ENCODE measurements at regions not wholly inside any gene's neighbourhood (a gene's known extent, or its start where the extent isn't known, plus 50 kb on each side); places are given as distances from the start of the nearest gene placed in this dataset.

DNA sequence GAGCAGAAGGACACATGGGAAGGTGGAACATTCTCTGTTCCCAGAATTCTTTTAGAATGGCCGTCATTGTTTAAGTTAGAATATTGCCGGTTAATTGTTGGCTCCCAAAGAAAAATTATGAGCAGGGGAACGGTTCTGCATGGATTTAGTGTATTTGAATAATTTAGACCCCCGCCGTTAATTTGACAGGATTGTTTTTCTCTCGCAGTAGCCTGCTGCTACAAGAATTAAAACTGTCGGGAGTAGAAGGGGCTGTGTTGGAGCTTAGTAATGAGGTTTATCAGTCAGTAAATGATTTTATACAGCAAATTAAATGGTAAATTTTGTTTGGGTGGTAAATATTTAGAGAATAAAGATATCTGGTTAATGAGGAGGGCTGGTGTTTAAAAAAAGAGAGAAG lies 431.2 kb upstream of the DYNLRB2 start:
- H3K27ac Mint-ChIP-seq (ENCODE audit: low read depth, unreplicated experiment) = no peak overlapping the region

GRCh38 chr16:80107900-80108299 lies 432.9 kb upstream of the DYNLRB2 start:
- no peak overlapping the region for H3K27ac Mint-ChIP-seq (ENCODE audit: low read depth, unreplicated experiment)
- ChIA-PET CTCF (no interaction called here), POLR2A (no interaction called here)
- intact Hi-C loops (cut with micrococcal nuclease) = no loop called here
- TF ChIP-seq, protein P1, sequence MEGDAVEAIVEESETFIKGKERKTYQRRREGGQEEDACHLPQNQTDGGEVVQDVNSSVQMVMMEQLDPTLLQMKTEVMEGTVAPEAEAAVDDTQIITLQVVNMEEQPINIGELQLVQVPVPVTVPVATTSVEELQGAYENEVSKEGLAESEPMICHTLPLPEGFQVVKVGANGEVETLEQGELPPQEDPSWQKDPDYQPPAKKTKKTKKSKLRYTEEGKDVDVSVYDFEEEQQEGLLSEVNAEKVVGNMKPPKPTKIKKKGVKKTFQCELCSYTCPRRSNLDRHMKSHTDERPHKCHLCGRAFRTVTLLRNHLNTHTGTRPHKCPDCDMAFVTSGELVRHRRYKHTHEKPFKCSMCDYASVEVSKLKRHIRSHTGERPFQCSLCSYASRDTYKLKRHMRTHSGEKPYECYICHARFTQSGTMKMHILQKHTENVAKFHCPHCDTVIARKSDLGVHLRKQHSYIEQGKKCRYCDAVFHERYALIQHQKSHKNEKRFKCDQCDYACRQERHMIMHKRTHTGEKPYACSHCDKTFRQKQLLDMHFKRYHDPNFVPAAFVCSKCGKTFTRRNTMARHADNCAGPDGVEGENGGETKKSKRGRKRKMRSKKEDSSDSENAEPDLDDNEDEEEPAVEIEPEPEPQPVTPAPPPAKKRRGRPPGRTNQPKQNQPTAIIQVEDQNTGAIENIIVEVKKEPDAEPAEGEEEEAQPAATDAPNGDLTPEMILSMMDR (IDR thresholded peaks at IDR 0.05; ENCODE audit: unreplicated experiment) = no peak
- no peaks in the 10 kb centered on the region for H3K9me3 Mint-ChIP-seq (ENCODE audit: unreplicated experiment)
- peaks cover 13% of the 10 kb centered on the region for H3K4me1 Mint-ChIP-seq (ENCODE audit: insufficient read depth, unreplicated experiment)
- no peaks in the 10 kb centered on the region for H3K27me3 Mint-ChIP-seq (ENCODE audit: insufficient read depth, unreplicated experiment)
- BruUV-seq (replicated peaks) = no TSS peak
- H3K4me3 Mint-ChIP-seq (ENCODE audit: unreplicated experiment) = no peak overlapping the region
- no peak for DNase-seq (ENCODE audit: unreplicated experiment)
- H3K36me3 Mint-ChIP-seq (ENCODE audit: insufficient read depth, unreplicated experiment) = no peaks in the 10 kb centered on the region

More for the DNA sequence above, 431.2 kb upstream of the DYNLRB2 start:
- Mint-ChIP-seq H3K4me3 (ENCODE audit: unreplicated experiment) (no peak overlapping the region), H3K36me3 (ENCODE audit: insufficient read depth, unreplicated experiment) (no peaks in the 10 kb centered on the region), H3K4me1 (ENCODE audit: insufficient read depth, unreplicated experiment) (peaks cover 6% of the 10 kb centered on the region), H3K9me3 (ENCODE audit: unreplicated experiment) (no peaks in the 10 kb centered on the region), H3K27me3 (ENCODE audit: insufficient read depth, unreplicated experiment) (no peaks in the 10 kb centered on the region)
- no peak for DNase-seq (ENCODE audit: unreplicated experiment)
- POLR2A ChIA-PET = no interaction called here
- CTCF ChIA-PET = no interaction called here
- TF ChIP-seq, protein P1 (IDR thresholded peaks at IDR 0.05; ENCODE audit: unreplicated experiment) = no peak
- intact Hi-C loops (cut with micrococcal nuclease) = no loop called here
- BruUV-seq (replicated peaks) = no TSS peak

DNA sequence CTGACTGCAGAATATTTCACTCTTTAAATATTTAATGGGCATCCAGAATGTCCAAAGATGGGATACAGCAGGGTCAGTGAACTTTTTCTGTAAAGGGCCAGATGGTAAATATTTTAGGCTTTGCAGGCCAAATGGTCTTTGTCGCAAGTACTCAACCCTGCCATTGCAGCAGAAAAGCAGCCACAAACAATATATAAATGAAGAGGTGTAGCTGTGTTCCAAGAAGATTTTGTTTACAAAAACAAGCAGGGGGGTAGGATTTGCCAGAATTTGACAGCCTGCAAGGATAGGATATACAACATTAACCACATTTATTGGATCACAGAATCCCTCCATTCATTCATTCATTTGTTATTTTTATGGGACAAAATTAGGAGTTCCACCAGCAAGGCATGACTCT lies 435.0 kb upstream of the DYNLRB2 start:
- BruUV-seq (replicated peaks) = no TSS peak
- intact Hi-C loops (cut with micrococcal nuclease) = no loop called here
- DNase-seq (ENCODE audit: unreplicated experiment) = no peak
- CTCF ChIA-PET = no interaction called here
- H3K9me3 Mint-ChIP-seq (ENCODE audit: unreplicated experiment) = no peaks in the 10 kb centered on the region
- POLR2A ChIA-PET = no interaction called here
- no peaks in the 10 kb centered on the region for H3K27me3 Mint-ChIP-seq (ENCODE audit: insufficient read depth, unreplicated experiment)
- no peaks in the 10 kb centered on the region for H3K36me3 Mint-ChIP-seq (ENCODE audit: insufficient read depth, unreplicated experiment)
- TF ChIP-seq, protein P1 (IDR thresholded peaks at IDR 0.05; ENCODE audit: unreplicated experiment) = no peak
- peaks cover 13% of the 10 kb centered on the region for H3K4me1 Mint-ChIP-seq (ENCODE audit: insufficient read depth, unreplicated experiment)
- H3K27ac Mint-ChIP-seq (ENCODE audit: low read depth, unreplicated experiment) = no peak overlapping the region
- no peak overlapping the region for H3K4me3 Mint-ChIP-seq (ENCODE audit: unreplicated experiment)

- ChIA-PET CTCF (no interaction called here), POLR2A (no interaction called here)
- Mint-ChIP-seq H3K4me3 (ENCODE audit: unreplicated experiment) (no peak overlapping the region), H3K4me1 (ENCODE audit: insufficient read depth, unreplicated experiment) (peaks cover 18% of the 10 kb centered on the region), H3K27me3 (ENCODE audit: insufficient read depth, unreplicated experiment) (no peaks in the 10 kb centered on the region), H3K9me3 (ENCODE audit: unreplicated experiment) (no peaks in the 10 kb centered on the region), H3K27ac (ENCODE audit: low read depth, unreplicated experiment) (no peak overlapping the region), H3K36me3 (ENCODE audit: insufficient read depth, unreplicated experiment) (no peaks in the 10 kb centered on the region)
- intact Hi-C loops (cut with micrococcal nuclease) = no loop called here
- TF ChIP-seq, protein P1 (IDR thresholded peaks at IDR 0.05; ENCODE audit: unreplicated experiment) = no peak
- no peak for DNase-seq (ENCODE audit: unreplicated experiment)
- BruUV-seq (replicated peaks) = no TSS peak
These were observed 435.6 kb upstream of the DYNLRB2 start for GRCh38 chr16:80105160-80105559.

Data from MCF 10A (cell line).